Spleen (tissue), 7 donors: ENCODE measurements at regions not wholly inside any gene's neighbourhood (a gene's known extent, or its start where the extent isn't known, plus 50 kb on each side); places are given as distances from the start of the nearest gene placed in this dataset.

ENCODE experiments used
- POLR2A ChIP-seq, 3 donors: fragments of 450-650 bp; IDR thresholded peaks; one replicate each; pipeline ENCODE4 v1.5.1; 2017; ENCODE audit warnings: antibody characterized with exemption in 3 of 3, mild to moderate bottlenecking in 1 of 3
- POLR2AphosphoS5 ChIP-seq, 3 donors: sonication (generic); formaldehyde crosslinking; IDR thresholded peaks; one replicate each; pipeline ENCODE4 v1.5.1; 2017; ENCODE audit warnings: antibody characterized with exemption in 3 of 3
- TF ChIP-seq, protein P1 (sequence below), 11 experiments: fragments of 200-600 bp in 7 of 11; fragments of 450-650 bp in 4 of 11; sonication (generic) in 4 of 11; IDR thresholded peaks in 8 of 11; conservative IDR thresholded peaks in 3 of 11; 1 replicate in 7 of 11; 2 replicates in 4 of 11; pipeline versions ENCODE4 v1.4.0 to v1.8.0; 2016 to 2021; ENCODE audit warnings: antibody characterized with exemption in 11 of 11, inconsistent platforms in 4 of 11, mild to moderate bottlenecking in 1 of 11
- donor health status: DM: no; HTN: no; CAD: no; lungs with moderate emphysema.
- donor health status: DM: no; HTN: no; CAD: no.
- donor health status: DM: no; HTN: no; CAD: no.

DNA sequence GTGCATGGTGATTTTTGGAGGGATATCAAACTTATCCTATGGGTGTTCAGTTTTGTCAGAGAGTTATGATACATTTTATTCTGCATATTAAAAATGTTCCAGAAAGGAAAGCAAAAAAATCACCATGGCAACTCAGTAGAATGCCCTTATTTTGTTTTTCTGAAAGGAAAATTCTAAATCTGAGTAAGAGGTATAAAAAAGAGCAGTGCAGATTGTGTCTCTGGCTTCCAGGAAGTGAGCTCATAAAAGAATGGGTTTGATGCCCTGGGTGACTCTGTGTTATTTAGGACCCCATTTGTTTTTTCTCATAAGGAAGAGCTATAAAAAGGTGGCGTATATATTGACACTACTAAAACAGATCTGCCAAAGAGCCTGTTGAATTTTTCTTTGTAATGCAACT lies 128.8 kb downstream of the UCHL1 start:
- TF ChIP-seq, protein P1, sequence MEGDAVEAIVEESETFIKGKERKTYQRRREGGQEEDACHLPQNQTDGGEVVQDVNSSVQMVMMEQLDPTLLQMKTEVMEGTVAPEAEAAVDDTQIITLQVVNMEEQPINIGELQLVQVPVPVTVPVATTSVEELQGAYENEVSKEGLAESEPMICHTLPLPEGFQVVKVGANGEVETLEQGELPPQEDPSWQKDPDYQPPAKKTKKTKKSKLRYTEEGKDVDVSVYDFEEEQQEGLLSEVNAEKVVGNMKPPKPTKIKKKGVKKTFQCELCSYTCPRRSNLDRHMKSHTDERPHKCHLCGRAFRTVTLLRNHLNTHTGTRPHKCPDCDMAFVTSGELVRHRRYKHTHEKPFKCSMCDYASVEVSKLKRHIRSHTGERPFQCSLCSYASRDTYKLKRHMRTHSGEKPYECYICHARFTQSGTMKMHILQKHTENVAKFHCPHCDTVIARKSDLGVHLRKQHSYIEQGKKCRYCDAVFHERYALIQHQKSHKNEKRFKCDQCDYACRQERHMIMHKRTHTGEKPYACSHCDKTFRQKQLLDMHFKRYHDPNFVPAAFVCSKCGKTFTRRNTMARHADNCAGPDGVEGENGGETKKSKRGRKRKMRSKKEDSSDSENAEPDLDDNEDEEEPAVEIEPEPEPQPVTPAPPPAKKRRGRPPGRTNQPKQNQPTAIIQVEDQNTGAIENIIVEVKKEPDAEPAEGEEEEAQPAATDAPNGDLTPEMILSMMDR (IDR thresholded peaks at IDR 0.05 in 8 of 11, conservative IDR thresholded peaks at IDR 0.05 in 3 of 11), result no peak
- TF ChIP-seq POLR2A (IDR thresholded peaks at IDR 0.05) (no peak), POLR2AphosphoS5 (IDR thresholded peaks at IDR 0.05) (no peak)
